GM12878 (cell line): ENCODE measurements at regions not wholly inside any gene's neighbourhood (a gene's known extent, or its start where the extent isn't known, plus 50 kb on each side); places are given as distances from the start of the nearest gene placed in this dataset.

ENCODE experiments used
- ATAC-seq: fragments of 200-7000 bp; cut with Tn5 transposase; 3 replicates; pipeline ENCODE4 v1.9.1; 2020; ENCODE audit warnings: mild to moderate bottlenecking, moderate library complexity
- BruUV-seq: library from RNA; stranded (reverse); fragments of 400-500 nt; replicated peaks from 2 replicates; lab custom pipeline; 2021; lab: Mats Ljungman, UMichigan
- CTCF ChIA-PET: fragments of 300-600 bp; sonication (Branson Sonifier 250); formaldehyde crosslinking; extraction: SDS; loops from one replicate; lab custom pipeline; 2021; ENCODE audit warnings: inconsistent platforms; lab: Yijun Ruan, JAX
- POLR2A ChIA-PET: fragments of 350-600 bp; formaldehyde crosslinking; extraction: SDS; loops from one replicate; lab custom pipeline; 2021; ENCODE audit warnings: inconsistent platforms; lab: Charles Lee
- RAD21 ChIA-PET: fragments of 300-600 bp; sonication (Branson Sonifier 250); formaldehyde crosslinking; loops from one replicate; lab custom pipeline; 2023; ENCODE audit warnings: antibody characterized with exemption; ENCODE audit not compliant: unreplicated experiment; lab: Charles Lee
- SMC1A ChIA-PET: fragments of 300-600 bp; sonication (Branson Sonifier 250); formaldehyde crosslinking; loops from one replicate; lab custom pipeline; 2023; ENCODE audit not compliant: unreplicated experiment, uncharacterized antibody; lab: Charles Lee
- DNase-seq: peaks from one replicate; pipeline ENCODE4 v3.0.0-alpha.2; 2011; ENCODE audit warnings: low read depth, low spot score
- FAIRE-seq: peaks from 3 replicates; lab custom pipeline; 2011; peaks lifted over from hg19 to GRCh38; lab: Jason Lieb, UNC
- H2AFZ ChIP-seq: 2 replicates; pipeline ENCODE4 v1.6.0; 2011; ENCODE audit warnings: low read depth, low read length, control low read depth; ENCODE audit not compliant: control insufficient read depth
- H3K27ac ChIP-seq: 2 replicates; pipeline ENCODE4 v1.5.1; 2011; ENCODE audit warnings: control low read depth; ENCODE audit not compliant: control insufficient read depth, insufficient read depth
- H3K27me3 ChIP-seq, 2 experiments: replicated peaks in 1 of 2; 2 replicates each; pipeline versions ENCODE4 v1.6.0 to v1.6.1; 2011; ENCODE audit warnings: low read length in 1 of 2; ENCODE audit not compliant: control insufficient read depth in 2 of 2, insufficient read depth in 2 of 2
- H3K36me3 ChIP-seq, 2 experiments: 2 replicates each; pipeline ENCODE4 v1.5.1; 2011; ENCODE audit warnings: low read length in 1 of 2; ENCODE audit not compliant: control insufficient read depth in 2 of 2, insufficient read depth in 2 of 2
- H3K4me1 ChIP-seq: 2 replicates; pipeline ENCODE4 v1.6.1; 2011; ENCODE audit warnings: mild to moderate bottlenecking, low read length, moderate library complexity, mixed read lengths; ENCODE audit not compliant: control insufficient read depth, insufficient read depth
- H3K4me2 ChIP-seq: 2 replicates; pipeline ENCODE4 v1.6.0; 2011; ENCODE audit warnings: control low read depth; ENCODE audit not compliant: control insufficient read depth, insufficient read depth
- H3K4me3 ChIP-seq: fragments of 200-600 bp; sonication (generic); 2 replicates; pipeline ENCODE4 v1.5.1; 2016
- H3K79me2 ChIP-seq: 2 replicates; pipeline ENCODE4 v1.6.0; 2011; ENCODE audit warnings: low read length; ENCODE audit not compliant: control insufficient read depth, insufficient read depth
- H3K9ac ChIP-seq: 2 replicates; pipeline ENCODE4 v1.8.0; 2011; ENCODE audit warnings: low read length, control low read depth, mixed read lengths; ENCODE audit not compliant: control insufficient read depth, insufficient read depth
- H3K9me3 ChIP-seq: replicated peaks from 3 replicates; pipeline ENCODE4 v1.5.1; 2011; ENCODE audit warnings: mild to moderate bottlenecking, low read length; ENCODE audit not compliant: control insufficient read depth, insufficient read depth
- H4K20me1 ChIP-seq: 2 replicates; pipeline ENCODE4 v1.6.0; 2011; ENCODE audit not compliant: control insufficient read depth, insufficient read depth
- BRCA1 ChIP-seq: IDR thresholded peaks from 2 replicates; pipeline ENCODE4 v1.6.1; 2011; ENCODE audit warnings: low read depth, low read length, improper control_type of control experiment
- EED ChIP-seq: sonication (generic); IDR thresholded peaks from 2 replicates; pipeline ENCODE4 v1.6.1; 2016; ENCODE audit warnings: antibody characterized with exemption, low read depth
- MEF2B ChIP-seq: fragments of 450-650 bp; IDR thresholded peaks from 2 replicates; pipeline ENCODE4 v1.6.1; 2018; ENCODE audit warnings: mild to moderate bottlenecking, moderate library complexity; ENCODE audit not compliant: partially characterized antibody, poor library complexity, severe bottlenecking
- MTA3 ChIP-seq: IDR thresholded peaks from 2 replicates; pipeline ENCODE4 v1.6.1; 2012; ENCODE audit warnings: low read length, inconsistent platforms, borderline replicate concordance
- NR2F1 ChIP-seq: fragments of 450-650 bp; conservative IDR thresholded peaks from 2 replicates; pipeline ENCODE4 v1.6.1; 2017; ENCODE audit warnings: mild to moderate bottlenecking
- RAD51 ChIP-seq: fragments of 450-650 bp; IDR thresholded peaks from 2 replicates; pipeline ENCODE4 v1.6.1; 2016; ENCODE audit warnings: moderate library complexity, mild to moderate bottlenecking, inconsistent platforms
- RELA ChIP-seq: fragments of 450-650 bp; IDR thresholded peaks from 2 replicates; pipeline ENCODE4 v1.8.0; 2014; ENCODE audit warnings: borderline replicate concordance; ENCODE audit not compliant: partially characterized antibody
- SP1 ChIP-seq: IDR thresholded peaks from one replicate; pipeline ENCODE4 v1.6.1; 2011; ENCODE audit warnings: low read depth, low read length
- SUPT20H ChIP-seq: IDR thresholded peaks from 2 replicates; pipeline ENCODE4 v1.6.1; 2011; ENCODE audit warnings: low read depth, mild to moderate bottlenecking, low read length, moderate library complexity, borderline replicate concordance; ENCODE audit not compliant: control insufficient read depth
- TBL1XR1 ChIP-seq: IDR thresholded peaks from 2 replicates; pipeline ENCODE4 v1.6.1; 2012; ENCODE audit warnings: low read depth, low read length, improper control_type of control experiment
- TCF3 ChIP-seq: IDR thresholded peaks from 2 replicates; pipeline ENCODE4 v1.6.1; 2012; ENCODE audit warnings: low read depth, mild to moderate bottlenecking, low read length, borderline replicate concordance; ENCODE audit not compliant: insufficient read depth
- YY1 ChIP-seq: IDR thresholded peaks from 2 replicates; pipeline ENCODE4 v1.6.1; 2011; ENCODE audit warnings: low read depth, mild to moderate bottlenecking, low read length
- ZSCAN29 ChIP-seq: fragments of 450-650 bp; IDR thresholded peaks from 2 replicates; pipeline ENCODE4 v1.6.1; 2017; ENCODE audit warnings: mild to moderate bottlenecking, moderate library complexity
- WGBS: methylation state at CpG from one replicate; pipeline ENCODE4 v1.1.6; 2016; ENCODE audit warnings: low lambda C conversion rate; ENCODE audit not compliant: insufficient replicate concordance, insufficient coverage; ENCODE audit errors: missing lambda C conversion rate; 5-methylcytosine and 5-hydroxymethylcytosine counted together
- in situ Hi-C: fragments of 300-500 bp; cut with MboI; formaldehyde crosslinking; loops from 9 replicates; pipeline ENCODE4 v1.14.3; 2018; ENCODE audit warnings: mixed read lengths
- intact Hi-C: fragments of 100-400 bp; cut with micrococcal nuclease; formaldehyde crosslinking; loops from one replicate; pipeline ENCODE4 v1.14.2; 2022; ENCODE audit not compliant: unreplicated experiment
- TF ChIP-seq, protein P1 (sequence below): fragments of 450-650 bp; IDR thresholded peaks from 2 replicates; pipeline ENCODE4 v1.6.1; 2017; ENCODE audit warnings: mild to moderate bottlenecking, moderate library complexity
- TF ChIP-seq, protein P2 (sequence below): fragments of 450-650 bp; IDR thresholded peaks from 2 replicates; pipeline ENCODE4 v1.6.1; 2017; ENCODE audit warnings: borderline replicate concordance
- TF ChIP-seq, protein P3 (sequence below): fragments of 150-350 bp; IDR thresholded peaks from 2 replicates; pipeline ENCODE4 v1.6.1; 2016; ENCODE audit warnings: low read depth, low read length
- TF ChIP-seq, protein P4 (sequence below): IDR thresholded peaks from 2 replicates; pipeline ENCODE4 v1.6.1; 2011; ENCODE audit warnings: borderline replicate concordance, low read depth, mild to moderate bottlenecking, moderate library complexity, mixed read lengths, low read length; ENCODE audit not compliant: insufficient read depth; ENCODE audit errors: extremely low read length

DNA sequence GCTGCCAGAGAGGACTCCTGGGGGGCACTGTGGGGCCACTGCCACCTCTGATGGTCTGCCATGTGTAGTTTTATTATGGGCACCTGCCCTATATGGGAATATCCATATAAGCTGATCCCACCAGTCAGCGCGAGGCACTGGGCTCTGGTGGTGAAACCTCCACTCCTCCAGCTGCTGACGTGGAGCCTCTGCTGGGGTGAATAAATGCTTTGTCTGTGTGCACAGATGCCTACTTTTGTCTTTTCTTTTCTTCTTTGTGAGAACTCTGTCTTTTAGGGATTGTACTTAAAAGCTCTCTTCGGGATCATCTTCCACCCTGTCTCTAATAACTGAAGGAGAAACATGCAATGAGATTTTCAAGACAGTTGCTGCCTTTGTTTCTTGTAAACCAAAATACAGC is 68.9 kb upstream of the NCK2 start:
- CTCF ChIA-PET: no interaction called here
- Histone ChIP-seq H3K27me3 (no peaks in the 10 kb centered on the region; a peak in 2 of 4 replicates), H2AFZ (no peak overlapping the region), H3K9ac (no peak overlapping the region), H3K27ac (no peak overlapping the region), H4K20me1 (no peaks in the 10 kb centered on the region), H3K36me3 (no peaks in the 10 kb centered on the region), H3K4me1 (no peaks in the 10 kb centered on the region), H3K4me3 (no peak overlapping the region), H3K79me2 (no peaks in the 10 kb centered on the region), H3K4me2 (no peak overlapping the region), H3K9me3 (no peaks in the 10 kb centered on the region)
- in situ Hi-C loops (no loop called here), intact Hi-C loops (no loop called here)
- FAIRE-seq (no peak), DNase-seq (no peak), ATAC-seq (no peak)
- no TSS peak for BruUV-seq
- WGBS: 56% methylated on average over 4 of the region's 4 CpGs
- SMC1A ChIA-PET: no interaction called here
- RAD21 ChIA-PET: no interaction called here
- POLR2A ChIA-PET: no interaction called here
- TF ChIP-seq RELA (no peak), ZSCAN29 (no peak), TBL1XR1 (no peak), TCF3 (no peak), RAD51 (no peak), NR2F1 (no peak), YY1 (no peak), SUPT20H (no peak), MTA3 (no peak), EED (no peak), BRCA1 (no peak), MEF2B (no peak), SP1 (no peak)
- TF ChIP-seq, protein P1, sequence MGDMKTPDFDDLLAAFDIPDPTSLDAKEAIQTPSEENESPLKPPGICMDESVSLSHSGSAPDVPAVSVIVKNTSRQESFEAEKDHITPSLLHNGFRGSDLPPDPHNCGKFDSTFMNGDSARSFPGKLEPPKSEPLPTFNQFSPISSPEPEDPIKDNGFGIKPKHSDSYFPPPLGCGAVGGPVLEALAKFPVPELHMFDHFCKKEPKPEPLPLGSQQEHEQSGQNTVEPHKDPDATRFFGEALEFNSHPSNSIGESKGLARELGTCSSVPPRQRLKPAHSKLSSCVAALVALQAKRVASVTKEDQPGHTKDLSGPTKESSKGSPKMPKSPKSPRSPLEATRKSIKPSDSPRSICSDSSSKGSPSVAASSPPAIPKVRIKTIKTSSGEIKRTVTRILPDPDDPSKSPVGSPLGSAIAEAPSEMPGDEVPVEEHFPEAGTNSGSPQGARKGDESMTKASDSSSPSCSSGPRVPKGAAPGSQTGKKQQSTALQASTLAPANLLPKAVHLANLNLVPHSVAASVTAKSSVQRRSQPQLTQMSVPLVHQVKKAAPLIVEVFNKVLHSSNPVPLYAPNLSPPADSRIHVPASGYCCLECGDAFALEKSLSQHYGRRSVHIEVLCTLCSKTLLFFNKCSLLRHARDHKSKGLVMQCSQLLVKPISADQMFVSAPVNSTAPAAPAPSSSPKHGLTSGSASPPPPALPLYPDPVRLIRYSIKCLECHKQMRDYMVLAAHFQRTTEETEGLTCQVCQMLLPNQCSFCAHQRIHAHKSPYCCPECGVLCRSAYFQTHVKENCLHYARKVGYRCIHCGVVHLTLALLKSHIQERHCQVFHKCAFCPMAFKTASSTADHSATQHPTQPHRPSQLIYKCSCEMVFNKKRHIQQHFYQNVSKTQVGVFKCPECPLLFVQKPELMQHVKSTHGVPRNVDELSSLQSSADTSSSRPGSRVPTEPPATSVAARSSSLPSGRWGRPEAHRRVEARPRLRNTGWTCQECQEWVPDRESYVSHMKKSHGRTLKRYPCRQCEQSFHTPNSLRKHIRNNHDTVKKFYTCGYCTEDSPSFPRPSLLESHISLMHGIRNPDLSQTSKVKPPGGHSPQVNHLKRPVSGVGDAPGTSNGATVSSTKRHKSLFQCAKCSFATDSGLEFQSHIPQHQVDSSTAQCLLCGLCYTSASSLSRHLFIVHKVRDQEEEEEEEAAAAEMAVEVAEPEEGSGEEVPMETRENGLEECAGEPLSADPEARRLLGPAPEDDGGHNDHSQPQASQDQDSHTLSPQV: no peak
- TF ChIP-seq, protein P2, sequence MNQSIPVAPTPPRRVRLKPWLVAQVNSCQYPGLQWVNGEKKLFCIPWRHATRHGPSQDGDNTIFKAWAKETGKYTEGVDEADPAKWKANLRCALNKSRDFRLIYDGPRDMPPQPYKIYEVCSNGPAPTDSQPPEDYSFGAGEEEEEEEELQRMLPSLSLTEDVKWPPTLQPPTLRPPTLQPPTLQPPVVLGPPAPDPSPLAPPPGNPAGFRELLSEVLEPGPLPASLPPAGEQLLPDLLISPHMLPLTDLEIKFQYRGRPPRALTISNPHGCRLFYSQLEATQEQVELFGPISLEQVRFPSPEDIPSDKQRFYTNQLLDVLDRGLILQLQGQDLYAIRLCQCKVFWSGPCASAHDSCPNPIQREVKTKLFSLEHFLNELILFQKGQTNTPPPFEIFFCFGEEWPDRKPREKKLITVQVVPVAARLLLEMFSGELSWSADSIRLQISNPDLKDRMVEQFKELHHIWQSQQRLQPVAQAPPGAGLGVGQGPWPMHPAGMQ: no peak
- TF ChIP-seq, protein P3, sequence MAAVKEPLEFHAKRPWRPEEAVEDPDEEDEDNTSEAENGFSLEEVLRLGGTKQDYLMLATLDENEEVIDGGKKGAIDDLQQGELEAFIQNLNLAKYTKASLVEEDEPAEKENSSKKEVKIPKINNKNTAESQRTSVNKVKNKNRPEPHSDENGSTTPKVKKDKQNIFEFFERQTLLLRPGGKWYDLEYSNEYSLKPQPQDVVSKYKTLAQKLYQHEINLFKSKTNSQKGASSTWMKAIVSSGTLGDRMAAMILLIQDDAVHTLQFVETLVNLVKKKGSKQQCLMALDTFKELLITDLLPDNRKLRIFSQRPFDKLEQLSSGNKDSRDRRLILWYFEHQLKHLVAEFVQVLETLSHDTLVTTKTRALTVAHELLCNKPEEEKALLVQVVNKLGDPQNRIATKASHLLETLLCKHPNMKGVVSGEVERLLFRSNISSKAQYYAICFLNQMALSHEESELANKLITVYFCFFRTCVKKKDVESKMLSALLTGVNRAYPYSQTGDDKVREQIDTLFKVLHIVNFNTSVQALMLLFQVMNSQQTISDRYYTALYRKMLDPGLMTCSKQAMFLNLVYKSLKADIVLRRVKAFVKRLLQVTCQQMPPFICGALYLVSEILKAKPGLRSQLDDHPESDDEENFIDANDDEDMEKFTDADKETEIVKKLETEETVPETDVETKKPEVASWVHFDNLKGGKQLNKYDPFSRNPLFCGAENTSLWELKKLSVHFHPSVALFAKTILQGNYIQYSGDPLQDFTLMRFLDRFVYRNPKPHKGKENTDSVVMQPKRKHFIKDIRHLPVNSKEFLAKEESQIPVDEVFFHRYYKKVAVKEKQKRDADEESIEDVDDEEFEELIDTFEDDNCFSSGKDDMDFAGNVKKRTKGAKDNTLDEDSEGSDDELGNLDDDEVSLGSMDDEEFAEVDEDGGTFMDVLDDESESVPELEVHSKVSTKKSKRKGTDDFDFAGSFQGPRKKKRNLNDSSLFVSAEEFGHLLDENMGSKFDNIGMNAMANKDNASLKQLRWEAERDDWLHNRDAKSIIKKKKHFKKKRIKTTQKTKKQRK: no peak
- TF ChIP-seq, protein P4, sequence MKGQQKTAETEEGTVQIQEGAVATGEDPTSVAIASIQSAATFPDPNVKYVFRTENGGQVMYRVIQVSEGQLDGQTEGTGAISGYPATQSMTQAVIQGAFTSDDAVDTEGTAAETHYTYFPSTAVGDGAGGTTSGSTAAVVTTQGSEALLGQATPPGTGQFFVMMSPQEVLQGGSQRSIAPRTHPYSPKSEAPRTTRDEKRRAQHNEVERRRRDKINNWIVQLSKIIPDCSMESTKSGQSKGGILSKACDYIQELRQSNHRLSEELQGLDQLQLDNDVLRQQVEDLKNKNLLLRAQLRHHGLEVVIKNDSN: no peak
